ENCODE measurements at regions not wholly inside any gene's neighbourhood (a gene's known extent, or its start where the extent isn't known, plus 50 kb on each side); places are given as distances from the start of the nearest gene placed in this dataset.
"Not testable (repeated sequence)": the region's sequence is repeated elsewhere in the genome, so short reads cannot be mapped to it uniquely, and the experiment has no call there.

- H3K9me3 ChIP-seq (ENCODE audit: control insufficient read depth, low read length), result no peaks in the 10 kb centered on the region
- no peak overlapping the region for H3K27ac ChIP-seq (ENCODE audit: low read depth, low read length, severe bottlenecking)
- H3K36me3 ChIP-seq (ENCODE audit: control insufficient read depth, insufficient read depth, low read length), result no peaks in the 10 kb centered on the region
- WGBS, 2 experiments (ENCODE audit: insufficient coverage in 2 of 2), result 91 to 96% methylated on average over 5 of the region's 5 CpGs
- no peaks in the 10 kb centered on the region for H3K4me1 ChIP-seq (ENCODE audit: control insufficient read depth, insufficient read depth, low read length, poor library complexity, severe bottlenecking)
- no peak overlapping the region for H3K4me3 ChIP-seq (ENCODE audit: extremely low read depth, insufficient read depth, low read length, poor library complexity, severe bottlenecking)
These were observed 454.1 kb upstream of the BCHE start for GRCh38 chr3:166291186-166291955.

GRCh38 chr3:166285001-166285400 is 447.8 kb upstream of the BCHE start:
- Histone ChIP-seq H3K27ac (ENCODE audit: low read depth, low read length, severe bottlenecking) (no peak overlapping the region), H3K4me3 (ENCODE audit: extremely low read depth, insufficient read depth, low read length, poor library complexity, severe bottlenecking) (no peak overlapping the region), H3K4me1 (ENCODE audit: control insufficient read depth, insufficient read depth, low read length, poor library complexity, severe bottlenecking) (no peaks in the 10 kb centered on the region), H3K36me3 (ENCODE audit: control insufficient read depth, insufficient read depth, low read length) (no peaks in the 10 kb centered on the region), H3K9me3 (ENCODE audit: control insufficient read depth, low read length) (no peaks in the 10 kb centered on the region)
- 100% methylated on average over 1 of the region's 2 CpGs; no CpG with 5 or more reads in 1 of the 2 experiments for WGBS, 2 experiments (ENCODE audit: insufficient coverage in 2 of 2)

GRCh38 chr3:166283840-166284239 is 446.6 kb upstream of the BCHE start:
- Histone ChIP-seq H3K4me3 (ENCODE audit: extremely low read depth, insufficient read depth, low read length, poor library complexity, severe bottlenecking) (no peak overlapping the region), H3K36me3 (ENCODE audit: control insufficient read depth, insufficient read depth, low read length) (no peaks in the 10 kb centered on the region), H3K9me3 (ENCODE audit: control insufficient read depth, low read length) (no peaks in the 10 kb centered on the region), H3K27ac (ENCODE audit: low read depth, low read length, severe bottlenecking) (no peak overlapping the region), H3K4me1 (ENCODE audit: control insufficient read depth, insufficient read depth, low read length, poor library complexity, severe bottlenecking) (no peaks in the 10 kb centered on the region)
- WGBS, 2 experiments (ENCODE audit: insufficient coverage in 2 of 2), result 70 to 88% methylated on average over 3 of the region's 5 CpGs

- Histone ChIP-seq H3K9me3 (ENCODE audit: control insufficient read depth, low read length) (no peaks in the 10 kb centered on the region), H3K4me1 (ENCODE audit: control insufficient read depth, insufficient read depth, low read length, poor library complexity, severe bottlenecking) (no peaks in the 10 kb centered on the region), H3K36me3 (ENCODE audit: control insufficient read depth, insufficient read depth, low read length) (no peaks in the 10 kb centered on the region), H3K4me3 (ENCODE audit: extremely low read depth, insufficient read depth, low read length, poor library complexity, severe bottlenecking) (no peak overlapping the region), H3K27ac (ENCODE audit: low read depth, low read length, severe bottlenecking) (no peak overlapping the region)
- WGBS, 2 experiments (ENCODE audit: insufficient coverage in 2 of 2), result 0 to 42% methylated on average over 1 to 2 of the region's 2 CpGs
These were observed 445.7 kb upstream of the BCHE start for GRCh38 chr3:166282931-166283330.

GRCh38 chr3:166279636-166280035 is 442.4 kb upstream of the BCHE start:
- no peak overlapping the region for H3K4me3 ChIP-seq (ENCODE audit: extremely low read depth, insufficient read depth, low read length, poor library complexity, severe bottlenecking)
- no peaks in the 10 kb centered on the region for H3K4me1 ChIP-seq (ENCODE audit: control insufficient read depth, insufficient read depth, low read length, poor library complexity, severe bottlenecking)
- H3K36me3 ChIP-seq (ENCODE audit: control insufficient read depth, insufficient read depth, low read length), result no peaks in the 10 kb centered on the region
- no peaks in the 10 kb centered on the region for H3K9me3 ChIP-seq (ENCODE audit: control insufficient read depth, low read length)
- WGBS, 2 experiments (ENCODE audit: insufficient coverage in 2 of 2), result 73 to 80% methylated on average over 1 to 2 of the region's 2 CpGs
- no peak overlapping the region for H3K27ac ChIP-seq (ENCODE audit: low read depth, low read length, severe bottlenecking)

- no peak overlapping the region for H3K4me3 ChIP-seq (ENCODE audit: extremely low read depth, insufficient read depth, low read length, poor library complexity, severe bottlenecking)
- no peaks in the 10 kb centered on the region for H3K36me3 ChIP-seq (ENCODE audit: control insufficient read depth, insufficient read depth, low read length)
- H3K9me3 ChIP-seq (ENCODE audit: control insufficient read depth, low read length), result no peaks in the 10 kb centered on the region
- H3K27ac ChIP-seq (ENCODE audit: low read depth, low read length, severe bottlenecking), result no peak overlapping the region
- no peaks in the 10 kb centered on the region for H3K4me1 ChIP-seq (ENCODE audit: control insufficient read depth, insufficient read depth, low read length, poor library complexity, severe bottlenecking)
- WGBS, 2 experiments (ENCODE audit: insufficient coverage in 2 of 2), result 100% methylated on average over 1 of the region's 1 CpG; no CpG with 5 or more reads in 1 of the 2 experiments
These were observed 437.8 kb upstream of the BCHE start for GRCh38 chr3:166275024-166275390.

- H3K4me1 ChIP-seq (ENCODE audit: control insufficient read depth, insufficient read depth, low read length, poor library complexity, severe bottlenecking), result no peaks in the 10 kb centered on the region
- H3K36me3 ChIP-seq (ENCODE audit: control insufficient read depth, insufficient read depth, low read length), result no peaks in the 10 kb centered on the region
- 61% methylated on average over 3 of the region's 4 CpGs; no CpG with 5 or more reads in 1 of the 2 experiments for WGBS, 2 experiments (ENCODE audit: insufficient coverage in 2 of 2)
- no peaks in the 10 kb centered on the region for H3K9me3 ChIP-seq (ENCODE audit: control insufficient read depth, low read length)
- no peak overlapping the region for H3K4me3 ChIP-seq (ENCODE audit: extremely low read depth, insufficient read depth, low read length, poor library complexity, severe bottlenecking)
- H3K27ac ChIP-seq (ENCODE audit: low read depth, low read length, severe bottlenecking), result no peak overlapping the region
These were observed 437.3 kb upstream of the BCHE start for GRCh38 chr3:166274351-166275023.

GRCh38 chr3:166270429-166270828 is 433.2 kb upstream of the BCHE start:
- no peaks in the 10 kb centered on the region for H3K9me3 ChIP-seq (ENCODE audit: control insufficient read depth, low read length)
- H3K4me3 ChIP-seq (ENCODE audit: extremely low read depth, insufficient read depth, low read length, poor library complexity, severe bottlenecking), result no peak overlapping the region
- no CpG with 5 or more reads among the region's 1 CpG for WGBS, 2 experiments (ENCODE audit: insufficient coverage in 2 of 2)
- H3K27ac ChIP-seq (ENCODE audit: low read depth, low read length, severe bottlenecking), result no peak overlapping the region
- no peaks in the 10 kb centered on the region for H3K36me3 ChIP-seq (ENCODE audit: control insufficient read depth, insufficient read depth, low read length)
- H3K4me1 ChIP-seq (ENCODE audit: control insufficient read depth, insufficient read depth, low read length, poor library complexity, severe bottlenecking), result no peaks in the 10 kb centered on the region

- Histone ChIP-seq H3K36me3 (ENCODE audit: control insufficient read depth, insufficient read depth, low read length) (no peaks in the 10 kb centered on the region), H3K27ac (ENCODE audit: low read depth, low read length, severe bottlenecking) (no peak overlapping the region), H3K4me3 (ENCODE audit: extremely low read depth, insufficient read depth, low read length, poor library complexity, severe bottlenecking) (no peak overlapping the region), H3K9me3 (ENCODE audit: control insufficient read depth, low read length) (no peaks in the 10 kb centered on the region), H3K4me1 (ENCODE audit: control insufficient read depth, insufficient read depth, low read length, poor library complexity, severe bottlenecking) (no peaks in the 10 kb centered on the region)
- 88% methylated on average over 3 of the region's 4 CpGs; no CpG with 5 or more reads in 1 of the 2 experiments for WGBS, 2 experiments (ENCODE audit: insufficient coverage in 2 of 2)
These were observed 427.9 kb upstream of the BCHE start for GRCh38 chr3:166265153-166265552.

GRCh38 chr3:166263460-166263859 is 426.2 kb upstream of the BCHE start:
- Histone ChIP-seq H3K9me3 (ENCODE audit: control insufficient read depth, low read length) (no peaks in the 10 kb centered on the region), H3K4me1 (ENCODE audit: control insufficient read depth, insufficient read depth, low read length, poor library complexity, severe bottlenecking) (no peaks in the 10 kb centered on the region), H3K4me3 (ENCODE audit: extremely low read depth, insufficient read depth, low read length, poor library complexity, severe bottlenecking) (no peak overlapping the region), H3K36me3 (ENCODE audit: control insufficient read depth, insufficient read depth, low read length) (no peaks in the 10 kb centered on the region), H3K27ac (ENCODE audit: low read depth, low read length, severe bottlenecking) (no peak overlapping the region)
- 86% methylated on average over 1 of the region's 2 CpGs; no CpG with 5 or more reads in 1 of the 2 experiments for WGBS, 2 experiments (ENCODE audit: insufficient coverage in 2 of 2)

GRCh38 chr3:166258293-166258850 is 421.1 kb upstream of the BCHE start:
- H3K9me3 ChIP-seq (ENCODE audit: control insufficient read depth, low read length); H3K4me1 ChIP-seq (ENCODE audit: control insufficient read depth, insufficient read depth, low read length, poor library complexity, severe bottlenecking); H3K36me3 ChIP-seq (ENCODE audit: control insufficient read depth, insufficient read depth, low read length); H3K27ac ChIP-seq (ENCODE audit: low read depth, low read length, severe bottlenecking); H3K4me3 ChIP-seq (ENCODE audit: extremely low read depth, insufficient read depth, low read length, poor library complexity, severe bottlenecking): not testable (repeated sequence)
- 89% methylated on average over 9 of the region's 41 CpGs; no CpG with 5 or more reads in 1 of the 2 experiments for WGBS, 2 experiments (ENCODE audit: insufficient coverage in 2 of 2)

Data from mesodermal cell (in vitro differentiated cells).